ENCODE measurements at regions not wholly inside any gene's neighbourhood (a gene's known extent, or its start where the extent isn't known, plus 50 kb on each side); places are given as distances from the start of the nearest gene placed in this dataset.

GRCh38 chr1:198088360-198089071, 68.3 kb upstream of the NEK7 start:
- no peak for DNase-seq
- Histone ChIP-seq H3K4me1 (no peaks in the 10 kb centered on the region), H3K4me3 (no peak overlapping the region), H3K9me3 (no peaks in the 10 kb centered on the region), H3K36me3 (replicated peaks in 1 of 2; ENCODE audit: insufficient read depth in 1 of 2, low read depth in 2 of 2) (no peaks in the 10 kb centered on the region), H3K27ac (no peak overlapping the region), H3K27me3 (no peaks in the 10 kb centered on the region)
- peak; percentile 18 to 65 (median 50) for TF ChIP-seq CTCF (IDR thresholded peaks at IDR 0.05)
- no peak for TF ChIP-seq POLR2A (IDR thresholded peaks at IDR 0.05)
- intact Hi-C loops (cut with DNase I), result no loop called here
- ATAC-seq, result no peak
- WGBS, 2 donors, result 26 to 39% methylated on average over 4 of the region's 4 CpGs

- DNase-seq (no peak), ATAC-seq (no peak)
- TF ChIP-seq CTCF (IDR thresholded peaks at IDR 0.05) (no peak), POLR2A (IDR thresholded peaks at IDR 0.05) (no peak)
- intact Hi-C loops (cut with DNase I), result loop anchor here (10.0 kb wide), 1 partner anchor 368 kb away; no protein-coding TSS in a partner anchor
- H3K4me3 ChIP-seq, result no peak overlapping the region
- WGBS, 2 donors, result 56 to 65% methylated on average over 2 of the region's 2 CpGs
- H3K36me3 ChIP-seq (replicated peaks in 1 of 2; ENCODE audit: insufficient read depth in 1 of 2, low read depth in 2 of 2), result no peaks in the 10 kb centered on the region
- H3K27me3 ChIP-seq, result no peaks in the 10 kb centered on the region
- no peak overlapping the region for H3K27ac ChIP-seq
- no peaks in the 10 kb centered on the region for H3K9me3 ChIP-seq
- no peaks in the 10 kb centered on the region for H3K4me1 ChIP-seq
Observed at GRCh38 chr1:198096390-198096789, 60.4 kb upstream of the NEK7 start.

- intact Hi-C loops (cut with DNase I), result loop anchor here (10.0 kb wide), 1 partner anchor 365 kb away; no protein-coding TSS in a partner anchor
- Histone ChIP-seq H3K4me1 (no peaks in the 10 kb centered on the region), H3K27me3 (no peaks in the 10 kb centered on the region), H3K36me3 (replicated peaks in 1 of 2; ENCODE audit: insufficient read depth in 1 of 2, low read depth in 2 of 2) (no peaks in the 10 kb centered on the region), H3K4me3 (no peak overlapping the region), H3K9me3 (no peaks in the 10 kb centered on the region), H3K27ac (no peak overlapping the region)
- ATAC-seq (no peak), DNase-seq (no peak)
- TF ChIP-seq POLR2A (IDR thresholded peaks at IDR 0.05) (no peak), CTCF (IDR thresholded peaks at IDR 0.05) (no peak)
Observed at GRCh38 chr1:198099755-198100154, 57.0 kb upstream of the NEK7 start.

- Histone ChIP-seq H3K36me3 (replicated peaks in 1 of 2; ENCODE audit: insufficient read depth in 1 of 2, low read depth in 2 of 2) (no peaks in the 10 kb centered on the region), H3K27ac (no peak overlapping the region), H3K27me3 (no peaks in the 10 kb centered on the region), H3K4me3 (no peak overlapping the region), H3K9me3 (no peaks in the 10 kb centered on the region), H3K4me1 (no peaks in the 10 kb centered on the region)
- DNase-seq, result no peak
- 57 to 60% methylated on average over 4 of the region's 4 CpGs for WGBS, 2 donors
- TF ChIP-seq CTCF (IDR thresholded peaks at IDR 0.05) (no peak), POLR2A (IDR thresholded peaks at IDR 0.05) (no peak)
- no peak for ATAC-seq
- intact Hi-C loops (cut with DNase I), result no loop called here
Observed at GRCh38 chr1:198101716-198102453, 54.9 kb upstream of the NEK7 start.

All from body of pancreas (tissue), 4 donors.